ENCODE measurements at regions not wholly inside any gene's neighbourhood (a gene's known extent, or its start where the extent isn't known, plus 50 kb on each side); places are given as distances from the start of the nearest gene placed in this dataset.

GRCh38 chr19:33963514-33963913 lies 166.8 kb downstream of the KCTD15 start:
- Histone ChIP-seq H3K9me3 (ENCODE audit: low read length) (no peaks in the 10 kb centered on the region), H3K4me3 (ENCODE audit: low read length) (no peak overlapping the region), H3K4me1 (ENCODE audit: insufficient read depth, low read length) (no peaks in the 10 kb centered on the region), H3K36me3 (ENCODE audit: insufficient read depth, low read length) (no peaks in the 10 kb centered on the region), H2AFZ (ENCODE audit: low read depth, low read length) (no peak overlapping the region), H3K27me3 (ENCODE audit: insufficient read depth, low read length) (no peaks in the 10 kb centered on the region)

DNA sequence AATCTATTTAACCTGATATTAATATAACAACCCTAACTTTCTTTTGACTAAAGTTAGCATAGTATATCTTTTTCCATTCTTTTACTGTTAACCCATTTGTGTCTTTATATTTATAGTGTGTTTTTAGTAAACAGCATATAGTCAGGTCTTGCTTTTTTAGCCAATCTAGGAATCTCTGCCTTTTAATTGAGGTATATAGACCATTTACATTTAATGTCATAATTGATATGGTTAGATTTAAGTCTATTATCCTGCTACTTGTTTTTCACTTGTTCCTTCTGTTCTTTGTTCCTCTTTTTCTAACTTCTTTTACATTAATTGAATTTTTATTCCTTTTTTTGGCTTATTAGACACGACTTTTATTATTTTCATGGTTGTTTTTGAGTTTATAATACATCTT lies 174.4 kb downstream of the KCTD15 start:
- no peaks in the 10 kb centered on the region for H3K27me3 ChIP-seq (ENCODE audit: insufficient read depth, low read length)

DNA sequence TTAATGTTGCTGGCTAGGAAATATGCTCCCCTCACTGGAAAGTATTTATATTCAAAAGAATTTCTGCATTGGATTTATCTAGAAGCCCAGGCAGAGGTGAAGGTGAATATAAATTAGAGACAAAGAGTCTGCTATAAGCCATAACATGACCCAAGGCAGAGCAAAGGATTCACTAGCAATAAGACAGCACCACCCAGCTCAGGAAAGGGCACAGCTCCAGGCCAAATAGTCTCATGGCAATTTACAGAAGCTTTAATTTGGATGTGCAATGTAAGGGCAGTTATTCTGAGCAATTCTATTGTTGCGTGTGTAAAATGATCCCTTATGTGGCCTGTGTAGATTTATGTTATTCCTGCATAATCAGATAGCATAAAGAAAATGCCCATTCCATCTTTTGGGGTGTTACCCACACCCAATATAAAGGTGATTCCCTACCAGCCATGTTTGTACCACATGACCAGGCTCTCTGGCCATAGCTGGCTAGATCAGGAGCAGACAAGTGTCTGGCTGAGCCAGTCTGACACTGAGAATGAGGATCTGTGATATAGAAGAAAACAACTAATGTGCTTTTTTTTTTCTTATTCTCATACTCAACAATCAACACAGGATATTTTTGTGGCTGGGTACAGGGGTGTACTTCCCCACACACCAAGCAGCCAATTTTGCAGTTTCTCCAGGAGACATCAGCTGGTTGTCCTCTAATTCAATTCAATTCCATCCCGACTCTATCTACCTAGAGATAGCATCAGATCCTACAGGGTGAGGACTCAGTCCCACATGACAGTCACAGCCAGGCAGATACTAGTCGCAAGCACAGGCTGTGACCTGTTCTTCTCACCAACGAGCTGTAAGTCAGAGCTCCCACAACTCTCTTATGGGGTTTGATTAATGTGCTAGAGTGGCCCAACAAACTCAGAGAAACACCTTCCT lies 181.4 kb downstream of the KCTD15 start:
- Histone ChIP-seq H3K36me3 (ENCODE audit: insufficient read depth, low read length) (no peaks in the 10 kb centered on the region), H2AFZ (ENCODE audit: low read depth, low read length) (no peak overlapping the region), H3K4me1 (ENCODE audit: insufficient read depth, low read length) (no peaks in the 10 kb centered on the region), H3K4me3 (ENCODE audit: low read length) (no peak overlapping the region), H3K27me3 (ENCODE audit: insufficient read depth, low read length) (no peaks in the 10 kb centered on the region), H3K9me3 (ENCODE audit: low read length) (no peaks in the 10 kb centered on the region)

More for the DNA sequence above, 174.4 kb downstream of the KCTD15 start:
- H3K4me3 ChIP-seq (ENCODE audit: low read length): no peak overlapping the region
- H3K4me1 ChIP-seq (ENCODE audit: insufficient read depth, low read length): no peaks in the 10 kb centered on the region
- H3K9me3 ChIP-seq (ENCODE audit: low read length): no peaks in the 10 kb centered on the region
- H3K36me3 ChIP-seq (ENCODE audit: insufficient read depth, low read length): no peaks in the 10 kb centered on the region
- no peak overlapping the region for H2AFZ ChIP-seq (ENCODE audit: low read depth, low read length)

- no peak overlapping the region for H3K4me3 ChIP-seq (ENCODE audit: low read length)
- H3K9me3 ChIP-seq (ENCODE audit: low read length): no peaks in the 10 kb centered on the region
- H3K4me1 ChIP-seq (ENCODE audit: insufficient read depth, low read length): no peaks in the 10 kb centered on the region
- H2AFZ ChIP-seq (ENCODE audit: low read depth, low read length): no peak overlapping the region
- no peaks in the 10 kb centered on the region for H3K27me3 ChIP-seq (ENCODE audit: insufficient read depth, low read length)
- H3K36me3 ChIP-seq (ENCODE audit: insufficient read depth, low read length): no peaks in the 10 kb centered on the region
These were observed 186.0 kb downstream of the KCTD15 start for GRCh38 chr19:33982706-33983105.

DNA sequence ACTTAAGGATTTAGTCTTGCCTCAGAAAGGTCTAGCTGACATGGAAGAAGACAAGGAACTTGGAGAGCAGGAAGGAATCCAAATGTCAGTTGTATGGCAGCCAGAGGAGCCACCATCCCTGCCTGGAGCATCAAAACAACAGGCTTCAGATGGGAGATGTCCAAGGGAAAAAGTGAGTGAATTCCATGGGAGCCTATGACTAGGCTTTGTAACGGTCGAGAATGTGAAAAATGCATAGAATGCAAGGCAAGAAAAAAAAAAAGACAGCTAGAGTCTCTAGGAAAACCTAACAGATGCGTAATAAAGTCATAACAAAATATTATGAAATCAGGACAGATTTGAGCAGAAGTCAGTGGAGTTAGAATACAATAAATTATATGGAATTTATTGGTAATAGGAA lies 183.7 kb upstream of the LSM14A start:
- Histone ChIP-seq H3K9me3 (ENCODE audit: low read length) (peaks cover 2% of the 10 kb centered on the region), H3K4me1 (ENCODE audit: insufficient read depth, low read length) (no peaks in the 10 kb centered on the region), H3K4me3 (ENCODE audit: low read length) (no peak overlapping the region), H3K27me3 (ENCODE audit: insufficient read depth, low read length) (no peaks in the 10 kb centered on the region), H2AFZ (ENCODE audit: low read depth, low read length) (no peak overlapping the region), H3K36me3 (ENCODE audit: insufficient read depth, low read length) (no peaks in the 10 kb centered on the region)

GRCh38 chr19:33997690-33998089 lies 174.6 kb upstream of the LSM14A start:
- Histone ChIP-seq H3K27me3 (ENCODE audit: insufficient read depth, low read length) (no peaks in the 10 kb centered on the region), H3K4me3 (ENCODE audit: low read length) (no peak overlapping the region), H3K4me1 (ENCODE audit: insufficient read depth, low read length) (no peaks in the 10 kb centered on the region), H3K36me3 (ENCODE audit: insufficient read depth, low read length) (no peaks in the 10 kb centered on the region), H3K9me3 (ENCODE audit: low read length) (no peaks in the 10 kb centered on the region), H2AFZ (ENCODE audit: low read depth, low read length) (no peak overlapping the region)

DNA sequence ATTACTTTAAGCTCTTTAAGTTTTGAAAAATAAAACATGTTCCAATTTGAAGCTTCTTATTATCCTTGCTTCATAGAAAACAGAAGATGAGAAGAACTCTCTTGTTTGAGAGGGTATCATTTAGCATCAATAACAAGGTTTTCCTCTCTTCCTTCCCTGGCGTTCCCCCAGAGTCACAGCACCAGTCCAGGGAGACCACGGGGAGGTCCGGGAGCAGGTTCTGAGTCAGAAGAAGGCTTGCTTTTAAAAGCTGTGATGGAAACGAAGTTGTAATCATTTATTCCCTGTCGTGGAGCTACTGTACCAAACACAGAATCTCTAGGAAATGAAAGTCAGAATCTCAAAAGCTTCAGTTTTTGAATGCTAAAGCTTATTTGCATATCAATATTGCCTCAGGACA lies 174.0 kb upstream of the LSM14A start:
- H3K4me3 ChIP-seq (ENCODE audit: low read length): no peak overlapping the region
- no peaks in the 10 kb centered on the region for H3K4me1 ChIP-seq (ENCODE audit: insufficient read depth, low read length)
- H2AFZ ChIP-seq (ENCODE audit: low read depth, low read length): no peak overlapping the region
- H3K27me3 ChIP-seq (ENCODE audit: insufficient read depth, low read length): peaks cover 2% of the 10 kb centered on the region
- H3K9me3 ChIP-seq (ENCODE audit: low read length): no peaks in the 10 kb centered on the region
- no peaks in the 10 kb centered on the region for H3K36me3 ChIP-seq (ENCODE audit: insufficient read depth, low read length)

GRCh38 chr19:33998739-33999345 lies 173.5 kb upstream of the LSM14A start:
- Histone ChIP-seq H3K27me3 (ENCODE audit: insufficient read depth, low read length) (peaks cover 4% of the 10 kb centered on the region), H2AFZ (ENCODE audit: low read depth, low read length) (no peak overlapping the region), H3K9me3 (ENCODE audit: low read length) (no peaks in the 10 kb centered on the region), H3K4me1 (ENCODE audit: insufficient read depth, low read length) (no peaks in the 10 kb centered on the region), H3K4me3 (ENCODE audit: low read length) (no peak overlapping the region), H3K36me3 (ENCODE audit: insufficient read depth, low read length) (no peaks in the 10 kb centered on the region)

DNA sequence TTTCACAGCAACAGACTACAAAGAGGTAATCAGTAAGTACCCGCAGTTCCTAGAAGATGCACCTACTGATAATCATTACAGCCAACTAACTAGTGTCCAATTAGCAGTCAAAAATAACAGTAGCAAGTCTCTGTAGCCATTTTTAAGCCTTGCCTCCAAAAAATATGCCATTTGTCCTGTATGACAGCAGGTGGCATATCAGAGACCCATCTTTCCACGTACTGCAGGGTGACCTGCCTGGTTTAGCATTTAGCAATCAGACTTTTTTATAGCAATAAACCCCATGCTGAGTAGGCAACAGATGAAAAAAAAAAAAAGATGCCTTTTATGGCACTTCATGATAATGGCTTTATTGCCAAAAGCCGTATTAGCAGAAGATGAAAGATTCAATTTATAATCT lies 155.3 kb upstream of the LSM14A start:
- Histone ChIP-seq H3K36me3 (ENCODE audit: insufficient read depth, low read length) (no peaks in the 10 kb centered on the region), H3K4me3 (ENCODE audit: low read length) (no peak overlapping the region), H3K9me3 (ENCODE audit: low read length) (no peaks in the 10 kb centered on the region), H3K27me3 (ENCODE audit: insufficient read depth, low read length) (no peaks in the 10 kb centered on the region), H3K4me1 (ENCODE audit: insufficient read depth, low read length) (no peaks in the 10 kb centered on the region), H2AFZ (ENCODE audit: low read depth, low read length) (peak overlapping the region; percentile 22)

DNA sequence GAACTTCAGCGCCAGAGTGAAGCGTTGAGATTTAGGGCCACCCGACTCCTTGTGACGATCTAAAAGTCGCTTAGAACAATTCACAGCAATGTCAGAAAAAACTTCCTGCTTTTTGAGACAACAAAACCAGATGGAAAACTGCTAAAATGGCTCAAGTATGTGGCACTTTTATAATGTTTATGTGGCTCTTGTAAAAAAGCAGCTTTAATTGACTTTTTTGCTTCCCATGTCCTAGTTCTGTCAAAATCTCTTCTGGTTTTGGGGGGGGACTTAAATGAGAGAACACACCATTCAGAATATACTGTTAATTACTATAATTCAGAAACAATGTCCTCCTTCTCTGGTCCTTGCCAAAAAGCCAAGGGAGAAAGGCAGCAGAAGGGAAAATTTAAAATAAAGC lies 154.7 kb upstream of the LSM14A start:
- H2AFZ ChIP-seq (ENCODE audit: low read depth, low read length): peak overlapping the region; percentile 22
- H3K36me3 ChIP-seq (ENCODE audit: insufficient read depth, low read length): no peaks in the 10 kb centered on the region
- H3K4me1 ChIP-seq (ENCODE audit: insufficient read depth, low read length): no peaks in the 10 kb centered on the region
- no peak overlapping the region for H3K4me3 ChIP-seq (ENCODE audit: low read length)
- H3K27me3 ChIP-seq (ENCODE audit: insufficient read depth, low read length): no peaks in the 10 kb centered on the region
- no peaks in the 10 kb centered on the region for H3K9me3 ChIP-seq (ENCODE audit: low read length)

- H3K4me1 ChIP-seq (ENCODE audit: insufficient read depth, low read length): no peaks in the 10 kb centered on the region
- no peaks in the 10 kb centered on the region for H3K36me3 ChIP-seq (ENCODE audit: insufficient read depth, low read length)
- H3K4me3 ChIP-seq (ENCODE audit: low read length): no peak overlapping the region
- H3K9me3 ChIP-seq (ENCODE audit: low read length): peaks cover 3% of the 10 kb centered on the region
- no peaks in the 10 kb centered on the region for H3K27me3 ChIP-seq (ENCODE audit: insufficient read depth, low read length)
- no peak overlapping the region for H2AFZ ChIP-seq (ENCODE audit: low read depth, low read length)
These were observed 153.8 kb upstream of the LSM14A start for GRCh38 chr19:34018546-34018945.

DNA sequence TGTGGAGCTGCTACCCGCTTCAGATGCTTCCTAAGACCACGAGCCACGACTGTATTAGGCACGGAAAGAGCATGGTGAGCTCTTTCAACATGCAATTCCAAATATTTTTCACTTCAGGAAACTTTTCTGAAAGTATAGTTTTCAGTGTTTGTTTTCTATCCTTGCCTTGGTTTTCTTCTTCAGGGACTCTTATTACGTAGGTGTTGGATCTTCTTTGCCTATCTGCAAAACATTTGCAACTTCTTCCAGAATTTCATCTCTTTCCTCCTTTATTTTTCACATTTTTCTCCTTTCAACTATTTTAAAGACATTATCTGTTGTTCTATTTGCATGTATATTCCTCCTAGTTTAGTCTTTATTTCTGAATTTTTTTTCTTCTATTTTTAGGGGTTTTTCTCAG lies 148.9 kb upstream of the LSM14A start:
- no peaks in the 10 kb centered on the region for H3K36me3 ChIP-seq (ENCODE audit: insufficient read depth, low read length)
- H3K27me3 ChIP-seq (ENCODE audit: insufficient read depth, low read length): no peaks in the 10 kb centered on the region
- H3K4me1 ChIP-seq (ENCODE audit: insufficient read depth, low read length): no peaks in the 10 kb centered on the region
- H2AFZ ChIP-seq (ENCODE audit: low read depth, low read length): no peak overlapping the region
- peaks cover 3% of the 10 kb centered on the region for H3K9me3 ChIP-seq (ENCODE audit: low read length)
- H3K4me3 ChIP-seq (ENCODE audit: low read length): no peak overlapping the region

- H3K4me3 ChIP-seq (ENCODE audit: low read length): no peak overlapping the region
- peaks cover 2% of the 10 kb centered on the region for H3K9me3 ChIP-seq (ENCODE audit: low read length)
- H3K36me3 ChIP-seq (ENCODE audit: insufficient read depth, low read length): no peaks in the 10 kb centered on the region
These were observed 138.4 kb upstream of the LSM14A start for GRCh38 chr19:34033880-34034279.

More at GRCh38 chr19:34033880-34034279, 138.4 kb upstream of the LSM14A start:
- no peak overlapping the region for H2AFZ ChIP-seq (ENCODE audit: low read depth, low read length)
- H3K4me1 ChIP-seq (ENCODE audit: insufficient read depth, low read length): no peaks in the 10 kb centered on the region
- peaks cover 2% of the 10 kb centered on the region for H3K27me3 ChIP-seq (ENCODE audit: insufficient read depth, low read length)
